Esophagus squamous epithelium (tissue), 5 donors: ENCODE measurements at regions not wholly inside any gene's neighbourhood (a gene's known extent, or its start where the extent isn't known, plus 50 kb on each side); places are given as distances from the start of the nearest gene placed in this dataset.

Experiments used
- DNase-seq: peaks from one replicate; lab custom pipeline; 2025; lab: John Stamatoyannopoulos, UW
- H3K27ac ChIP-seq, 4 donors: fragments of 200-600 bp; sonication (generic); one replicate each; pipeline ENCODE4 v1.5.1; 2016 to 2019; ENCODE audit warnings: mild to moderate bottlenecking in 1 of 4
- H3K27me3 ChIP-seq, 4 donors: fragments of 200-600 bp; sonication (generic); 1 replicate in 3 of 4; 2 replicates in 1 of 4; pipeline versions ENCODE4 v1.5.1 to v1.6.0; 2017 to 2021; ENCODE audit warnings: antibody characterized with exemption in 1 of 4
- H3K36me3 ChIP-seq, 3 donors: fragments of 200-600 bp; sonication (generic); one replicate each; pipeline ENCODE4 v1.5.1; 2016 to 2019
- H3K4me1 ChIP-seq, 3 donors: fragments of 200-600 bp; sonication (generic); one replicate each; pipeline ENCODE4 v1.5.1; 2017 to 2019
- H3K4me3 ChIP-seq, 4 donors: fragments of 200-600 bp; sonication (generic); 1 replicate in 3 of 4; 2 replicates in 1 of 4; pipeline ENCODE4 v1.5.1; 2016 to 2019; ENCODE audit warnings: mild to moderate bottlenecking in 2 of 4, moderate library complexity in 1 of 4
- H3K9me3 ChIP-seq, 3 donors: fragments of 200-600 bp; sonication (generic); one replicate each; pipeline ENCODE4 v1.5.1; 2016 to 2019
- CTCF ChIP-seq, 6 experiments: fragments of 450-650 bp in 4 of 6; fragments of 200-600 bp in 2 of 6; sonication (generic) in 2 of 6; IDR thresholded peaks; one replicate each; pipeline ENCODE4 v1.5.1; 2016 to 2019; ENCODE audit warnings: antibody characterized with exemption in 6 of 6, mild to moderate bottlenecking in 4 of 6, moderate library complexity in 4 of 6
- POLR2A ChIP-seq, 4 donors: fragments of 450-650 bp; IDR thresholded peaks; one replicate each; pipeline ENCODE4 v1.6.1; 2017; ENCODE audit warnings: antibody characterized with exemption in 4 of 4, mild to moderate bottlenecking in 4 of 4, moderate library complexity in 3 of 4
- WGBS, 2 donors: methylation state at CpG; one replicate each; pipeline ENCODE4 v1.1.5; 2018; 5-methylcytosine and 5-hydroxymethylcytosine counted together
- intact Hi-C: fragments of 100-400 bp; cut with DNase I; formaldehyde crosslinking; loops from one replicate; pipeline ENCODE4 v1.15.0; 2022
- donor health status: DM: yes; HTN: yes; CAD: no.

GRCh38 chr20:41935259-41935791, 317.1 kb upstream of the CHD6 start:
- H3K4me1 ChIP-seq: no peaks in the 10 kb centered on the region
- H3K4me3 ChIP-seq: no peak overlapping the region
- H3K36me3 ChIP-seq: no peaks in the 10 kb centered on the region
- TF ChIP-seq CTCF (IDR thresholded peaks at IDR 0.05) (no peak), POLR2A (IDR thresholded peaks at IDR 0.05) (no peak)
- DNase-seq: no peak
- H3K9me3 ChIP-seq: no peaks in the 10 kb centered on the region
- no peak overlapping the region for H3K27ac ChIP-seq
- H3K27me3 ChIP-seq: no peaks in the 10 kb centered on the region
- intact Hi-C loops: no loop called here
- 58 to 60% methylated on average over 4 of the region's 4 CpGs for WGBS, 2 donors

GRCh38 chr20:41932431-41932830, 314.3 kb upstream of the CHD6 start:
- Histone ChIP-seq H3K4me3 (no peak overlapping the region), H3K9me3 (no peaks in the 10 kb centered on the region), H3K36me3 (no peaks in the 10 kb centered on the region), H3K4me1 (peaks cover 0 to 2% (median 0%) of the 10 kb centered on the region in 3 donors), H3K27ac (no peak overlapping the region), H3K27me3 (no peaks in the 10 kb centered on the region)
- TF ChIP-seq POLR2A (IDR thresholded peaks at IDR 0.05): no peak
- no peak for TF ChIP-seq CTCF (IDR thresholded peaks at IDR 0.05)
- intact Hi-C loops: no loop called here
- WGBS, 2 donors: 83 to 89% methylated on average over 7 of the region's 7 CpGs
- no peak for DNase-seq

GRCh38 chr20:41927655-41928054, 309.5 kb upstream of the CHD6 start:
- WGBS, 2 donors: 29 to 63% methylated on average over 2 of the region's 2 CpGs
- peaks cover 0 to 8% (median 0%) of the 10 kb centered on the region in 3 donors for H3K4me1 ChIP-seq
- intact Hi-C loops: no loop called here

GRCh38 chr20:41927189-41927588, 309.0 kb upstream of the CHD6 start:
- H3K4me1 ChIP-seq: peaks cover 0 to 8% (median 0%) of the 10 kb centered on the region in 3 donors
- no peaks in the 10 kb centered on the region for H3K9me3 ChIP-seq
- no peaks in the 10 kb centered on the region for H3K36me3 ChIP-seq
- intact Hi-C loops: no loop called here
- H3K4me3 ChIP-seq: no peak overlapping the region
- no peak overlapping the region for H3K27ac ChIP-seq
- H3K27me3 ChIP-seq: peaks cover 0 to 11% (median 0%) of the 10 kb centered on the region in 4 donors
- TF ChIP-seq POLR2A (IDR thresholded peaks at IDR 0.05): no peak
- TF ChIP-seq CTCF (IDR thresholded peaks at IDR 0.05): no peak
- no peak for DNase-seq
- 50 to 62% methylated on average over 2 of the region's 2 CpGs for WGBS, 2 donors

More at GRCh38 chr20:41927655-41928054, 309.5 kb upstream of the CHD6 start:
- Histone ChIP-seq H3K27ac (no peak overlapping the region), H3K4me3 (no peak overlapping the region), H3K27me3 (peaks cover 0 to 11% (median 0%) of the 10 kb centered on the region in 4 donors), H3K36me3 (no peaks in the 10 kb centered on the region), H3K9me3 (no peaks in the 10 kb centered on the region)
- TF ChIP-seq POLR2A (IDR thresholded peaks at IDR 0.05): no peak
- no peak for TF ChIP-seq CTCF (IDR thresholded peaks at IDR 0.05)
- DNase-seq: no peak

GRCh38 chr20:41925476-41925875, 307.3 kb upstream of the CHD6 start:
- H3K9me3 ChIP-seq: no peaks in the 10 kb centered on the region
- DNase-seq: no peak
- H3K4me3 ChIP-seq: no peak overlapping the region
- H3K27ac ChIP-seq: no peak overlapping the region
- peaks cover 0 to 11% (median 0%) of the 10 kb centered on the region in 4 donors for H3K27me3 ChIP-seq
- whole genome bisulfite sequencing, 2 donors: 72 to 77% methylated on average over 4 of the region's 4 CpGs
- H3K36me3 ChIP-seq: no peaks in the 10 kb centered on the region
- intact Hi-C loops: no loop called here
- peaks cover 0 to 8% (median 0%) of the 10 kb centered on the region in 3 donors for H3K4me1 ChIP-seq
- TF ChIP-seq POLR2A (IDR thresholded peaks at IDR 0.05) (no peak), CTCF (IDR thresholded peaks at IDR 0.05) (no peak)
